Superior temporal gyrus (tissue), 1 donor: ENCODE measurements at regions not wholly inside any gene's neighbourhood (a gene's known extent, or its start where the extent isn't known, plus 50 kb on each side); places are given as distances from the start of the nearest gene placed in this dataset.

ENCODE experiments used
- DNase-seq: peaks from one replicate; pipeline ENCODE4 v3.0.0-alpha.2; 2016; ENCODE audit errors: extremely low spot score

GRCh38 chr5:27316271-27316650, 277.9 kb upstream of the CDH9 start:
- no peak for DNase-seq

- DNase-seq = no peak
Observed at GRCh38 chr5:27315363-27316270, 277.2 kb upstream of the CDH9 start.

GRCh38 chr5:27313549-27313948, 275.2 kb upstream of the CDH9 start:
- DNase-seq = no peak

- no peak for DNase-seq
Observed at GRCh38 chr5:27312291-27312893, 274.0 kb upstream of the CDH9 start.

GRCh38 chr5:27311544-27311943, 273.2 kb upstream of the CDH9 start:
- no peak for DNase-seq

- DNase-seq = no peak
Observed at GRCh38 chr5:27308153-27308552, 269.8 kb upstream of the CDH9 start.

GRCh38 chr5:27290172-27290571, 251.8 kb upstream of the CDH9 start:
- no peak for DNase-seq

GRCh38 chr5:27276119-27276518, 237.7 kb upstream of the CDH9 start:
- no peak for DNase-seq

- no peak for DNase-seq
Observed at GRCh38 chr5:27275345-27275744, 237.0 kb upstream of the CDH9 start.

GRCh38 chr5:27269766-27270165, 231.4 kb upstream of the CDH9 start:
- no peak for DNase-seq

- DNase-seq = no peak
Observed at GRCh38 chr5:27267209-27267824, 228.9 kb upstream of the CDH9 start.

- no peak for DNase-seq
Observed at GRCh38 chr5:27266184-27266583, 227.8 kb upstream of the CDH9 start.

- no peak for DNase-seq
Observed at GRCh38 chr5:27257696-27258095, 219.3 kb upstream of the CDH9 start.

- no peak for DNase-seq
Observed at GRCh38 chr5:27252911-27253310, 214.5 kb upstream of the CDH9 start.

- no peak for DNase-seq
Observed at GRCh38 chr5:27242258-27242626, 203.9 kb upstream of the CDH9 start.

GRCh38 chr5:27241564-27242257, 203.3 kb upstream of the CDH9 start:
- no peak for DNase-seq

GRCh38 chr5:27240791-27241190, 202.4 kb upstream of the CDH9 start:
- no peak for DNase-seq

GRCh38 chr5:27234916-27235315, 196.5 kb upstream of the CDH9 start:
- DNase-seq = no peak

GRCh38 chr5:27221410-27221809, 183.0 kb upstream of the CDH9 start:
- DNase-seq = no peak

GRCh38 chr5:27220752-27221151, 182.4 kb upstream of the CDH9 start:
- DNase-seq = no peak

- no peak for DNase-seq
Observed at GRCh38 chr5:27217977-27218376, 179.6 kb upstream of the CDH9 start.
